ENCODE measurements at regions not wholly inside any gene's neighbourhood (a gene's known extent, or its start where the extent isn't known, plus 50 kb on each side); places are given as distances from the start of the nearest gene placed in this dataset.

GRCh38 chr22:48785792-48786678 lies 1041.6 kb downstream of the BRD1 start:
- in situ Hi-C loops (cut with MboI; ENCODE audit: low sequenced_read_pairs): loop anchor here (25.0 kb wide), 1 partner anchor 99 kb away; no protein-coding TSS in a partner anchor

GRCh38 chr22:48784701-48785503 lies 1042.8 kb downstream of the BRD1 start:
- in situ Hi-C loops (cut with MboI; ENCODE audit: low sequenced_read_pairs): loop anchor here (25.0 kb wide), 1 partner anchor 98 kb away; no protein-coding TSS in a partner anchor

DNA sequence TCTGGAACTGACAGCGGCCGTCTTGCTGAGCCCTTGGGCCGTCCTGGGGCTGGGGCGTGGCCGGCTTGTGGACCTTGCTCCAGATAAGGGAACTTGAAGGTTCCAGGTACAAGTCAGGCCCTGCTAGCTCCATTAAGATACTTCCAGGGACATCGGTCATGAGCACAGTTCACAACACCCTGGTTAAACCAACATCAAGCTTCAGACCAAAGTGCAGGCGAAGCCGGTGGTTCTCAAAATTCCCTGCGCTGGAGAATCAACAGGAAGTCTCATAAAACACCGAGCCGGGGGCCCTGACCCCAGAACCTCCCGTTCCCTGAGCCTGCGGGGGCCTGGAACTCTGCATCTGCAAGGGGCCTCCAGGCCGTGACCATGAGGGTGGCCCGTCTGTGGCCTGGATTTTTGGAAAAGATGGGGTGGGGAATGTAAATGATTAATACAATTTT lies 1043.8 kb downstream of the BRD1 start:
- in situ Hi-C loops (cut with MboI; ENCODE audit: low sequenced_read_pairs): loop anchor here (25.0 kb wide), 1 partner anchor 97 kb away; no protein-coding TSS in a partner anchor

GRCh38 chr22:48782811-48783511 lies 1044.7 kb downstream of the BRD1 start:
- in situ Hi-C loops (cut with MboI; ENCODE audit: low sequenced_read_pairs): loop anchor here (25.0 kb wide), 1 partner anchor 96 kb away; no protein-coding TSS in a partner anchor

- in situ Hi-C loops (cut with MboI; ENCODE audit: low sequenced_read_pairs): loop anchor here (25.0 kb wide), 1 partner anchor 95 kb away; no protein-coding TSS in a partner anchor
Observed at GRCh38 chr22:48782326-48782725, 1045.3 kb downstream of the BRD1 start.

DNA sequence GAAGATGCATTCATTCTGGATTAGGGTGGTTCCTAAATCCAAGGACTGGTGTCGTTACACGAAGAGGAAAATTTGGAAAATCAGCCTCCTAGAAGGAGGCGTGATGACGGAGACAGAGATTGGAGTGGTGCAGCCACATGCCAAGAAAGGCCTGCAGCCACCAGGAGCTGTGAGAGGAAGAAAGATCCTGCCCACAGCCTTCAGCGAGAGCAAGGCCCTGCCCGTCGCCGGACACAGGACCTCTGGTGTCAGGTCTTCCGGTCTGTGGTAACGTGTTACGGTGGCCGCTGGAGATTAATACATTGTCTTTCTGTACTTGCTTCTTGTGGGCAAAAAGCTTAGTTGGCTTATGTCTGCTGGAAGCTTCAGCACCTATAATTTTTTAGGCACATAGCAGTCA lies 1045.8 kb downstream of the BRD1 start:
- in situ Hi-C loops (cut with MboI; ENCODE audit: low sequenced_read_pairs): loop anchor here (25.0 kb wide), 1 partner anchor 95 kb away; no protein-coding TSS in a partner anchor

- in situ Hi-C loops (cut with MboI; ENCODE audit: low sequenced_read_pairs): loop anchor here (25.0 kb wide), 1 partner anchor 94 kb away; no protein-coding TSS in a partner anchor
Observed at GRCh38 chr22:48781391-48781790, 1046.3 kb downstream of the BRD1 start.

- in situ Hi-C loops (cut with MboI; ENCODE audit: low sequenced_read_pairs): loop anchor here (25.0 kb wide), 1 partner anchor 93 kb away; no protein-coding TSS in a partner anchor
Observed at GRCh38 chr22:48780597-48781277, 1046.9 kb downstream of the BRD1 start.

- in situ Hi-C loops (cut with MboI; ENCODE audit: low sequenced_read_pairs): loop anchor here (25.0 kb wide), 1 partner anchor 93 kb away; no protein-coding TSS in a partner anchor
Observed at GRCh38 chr22:48779661-48780596, 1047.7 kb downstream of the BRD1 start.

- in situ Hi-C loops (cut with MboI; ENCODE audit: low sequenced_read_pairs): loop anchor here (25.0 kb wide), 1 partner anchor 92 kb away; no protein-coding TSS in a partner anchor
Observed at GRCh38 chr22:48779211-48779643, 1048.4 kb downstream of the BRD1 start.

DNA sequence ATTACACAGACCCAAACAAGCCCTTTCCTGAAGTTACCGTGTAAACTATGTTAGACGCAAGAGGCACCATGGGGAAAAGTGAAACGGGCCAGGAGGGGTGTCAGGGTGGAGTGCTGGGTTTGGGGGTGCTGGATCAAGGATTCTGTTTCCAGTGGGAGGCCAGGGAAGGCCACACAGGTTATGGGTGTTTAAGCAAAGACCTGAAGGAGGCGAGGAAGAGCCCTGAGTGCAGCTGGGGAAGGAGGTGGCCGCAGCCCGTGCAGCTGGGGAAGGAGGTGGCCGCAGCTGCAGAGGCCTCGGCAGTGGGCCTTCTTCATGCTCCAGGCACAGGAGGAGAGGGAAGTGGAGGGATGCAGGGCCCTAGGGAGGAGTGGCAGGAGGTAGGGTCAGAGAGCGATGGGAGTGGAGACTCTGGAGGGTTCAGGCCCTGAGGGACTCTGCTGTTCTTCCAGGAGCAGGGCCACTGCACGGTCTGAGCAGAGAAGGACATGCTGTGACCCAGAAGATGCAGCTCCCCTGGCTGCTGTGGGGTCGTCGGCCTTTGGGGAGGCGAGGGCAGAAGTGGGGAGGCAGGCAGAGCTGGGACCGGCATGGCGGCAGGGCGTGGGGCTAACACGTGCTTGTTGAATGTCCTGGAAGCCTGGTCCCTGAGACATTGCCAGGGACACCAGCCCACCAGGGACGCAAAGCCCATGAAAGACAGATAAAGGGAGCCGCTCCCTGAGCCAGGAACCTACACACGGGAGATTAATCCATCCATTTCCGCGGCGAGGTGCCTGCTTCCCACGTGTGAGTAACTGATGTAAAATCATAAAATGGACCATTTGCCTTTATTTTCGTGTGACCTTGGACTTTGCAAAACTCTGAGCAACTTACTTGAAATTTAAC lies 1049.1 kb downstream of the BRD1 start:
- in situ Hi-C loops (cut with MboI; ENCODE audit: low sequenced_read_pairs): loop anchor here (25.0 kb wide), 1 partner anchor 91 kb away; no protein-coding TSS in a partner anchor

- in situ Hi-C loops (cut with MboI; ENCODE audit: low sequenced_read_pairs): no loop called here
Observed at GRCh38 chr22:48772286-48772907, 1055.3 kb downstream of the BRD1 start.

DNA sequence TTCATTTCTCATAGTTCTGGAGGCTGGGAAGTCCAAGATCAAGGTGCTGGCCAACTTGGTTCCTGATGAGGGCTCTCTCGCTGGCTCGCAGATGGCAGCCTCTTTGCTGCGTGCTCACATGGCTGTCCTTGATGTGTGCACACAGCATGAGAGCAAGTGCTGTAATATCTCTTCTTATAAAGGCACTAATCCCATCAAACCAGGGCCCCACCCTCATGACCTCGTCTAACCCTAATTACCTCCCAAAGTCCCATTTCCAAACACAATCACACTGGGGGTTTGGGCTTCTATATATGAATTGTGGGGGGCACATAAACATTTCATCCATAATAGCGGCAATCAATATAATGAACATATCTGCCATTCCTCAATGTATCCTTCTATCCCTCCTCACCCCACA lies 1062.1 kb downstream of the BRD1 start:
- in situ Hi-C loops (cut with MboI; ENCODE audit: low sequenced_read_pairs): no loop called here

DNA sequence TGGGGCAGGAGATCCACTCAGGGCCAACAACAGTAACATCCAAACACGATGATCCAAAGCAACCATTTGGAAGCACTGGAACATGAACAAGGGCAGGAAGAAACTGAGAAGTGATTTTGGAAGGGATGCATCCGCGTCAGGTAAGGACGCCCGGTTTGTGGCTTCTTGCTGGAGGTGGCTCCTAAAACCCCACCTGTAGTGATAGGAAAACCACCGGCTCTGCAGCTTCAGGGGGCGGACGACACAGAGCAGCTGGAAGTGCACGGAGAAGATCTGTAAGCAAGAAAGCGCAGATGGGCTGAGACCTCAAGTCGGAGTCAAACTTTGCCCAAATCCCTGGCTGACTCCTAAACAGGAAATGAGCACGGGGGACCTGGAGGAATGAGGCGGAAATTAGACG lies 1066.1 kb downstream of the BRD1 start:
- in situ Hi-C loops (cut with MboI; ENCODE audit: low sequenced_read_pairs): no loop called here

DNA sequence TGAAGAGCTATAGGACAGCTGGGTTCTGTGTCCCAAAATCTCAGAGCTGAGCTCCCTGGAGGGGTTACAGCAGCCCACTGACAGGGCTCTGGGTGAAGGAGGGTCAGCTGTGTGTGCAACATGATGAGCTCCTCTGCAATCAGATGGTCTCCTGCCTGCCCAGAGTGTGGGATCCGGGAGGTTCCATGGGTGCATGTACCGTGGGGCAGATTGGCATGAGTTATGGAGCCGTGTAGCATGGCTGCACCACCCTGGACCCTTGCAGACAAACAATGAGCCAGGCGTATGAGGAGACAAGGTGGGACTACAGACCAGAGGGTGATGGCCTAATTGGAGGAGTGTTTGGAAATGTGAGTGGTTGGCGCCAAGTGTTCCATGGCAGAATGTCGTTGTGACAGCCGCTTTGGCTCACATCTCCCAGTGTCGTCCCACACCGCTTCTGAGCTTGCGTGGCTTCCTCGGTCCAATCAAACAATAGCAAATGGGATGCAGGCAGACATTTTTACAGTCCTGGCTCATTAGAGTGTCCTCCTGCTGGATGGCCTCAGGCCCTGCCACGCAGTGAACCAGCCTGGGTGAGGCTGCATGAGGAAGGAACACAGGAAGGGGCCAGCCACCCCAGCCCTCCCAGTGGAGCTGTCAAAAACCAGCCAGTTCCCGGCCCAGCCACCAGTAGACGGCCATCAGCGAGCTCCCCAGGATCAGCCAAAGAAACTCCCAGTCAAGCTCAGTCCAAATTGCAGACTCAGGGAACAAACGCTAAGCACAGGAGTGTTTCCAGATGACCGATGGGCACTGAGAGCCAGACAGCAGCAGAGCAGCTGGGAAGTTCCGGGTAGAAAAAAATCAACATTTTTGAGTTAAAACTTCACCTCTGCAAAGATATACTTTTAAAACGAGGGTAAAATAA lies 1066.9 kb downstream of the BRD1 start:
- in situ Hi-C loops (cut with MboI; ENCODE audit: low sequenced_read_pairs): no loop called here
